Nephron (organoid): ENCODE measurements at regions not wholly inside any gene's neighbourhood (a gene's known extent, or its start where the extent isn't known, plus 50 kb on each side); places are given as distances from the start of the nearest gene placed in this dataset.

ENCODE experiments used
- H3K27ac Mint-ChIP-seq, 3 experiments: 2 replicates each; pipeline ENCODE4 v1.8.0; 2020; ENCODE audit warnings: mixed read lengths in 3 of 3, mild to moderate bottlenecking in 2 of 3, moderate library complexity in 1 of 3
- H3K27me3 Mint-ChIP-seq: 2 replicates; pipeline ENCODE4 v1.8.0; 2021; ENCODE audit warnings: low read depth, mild to moderate bottlenecking, moderate library complexity, mixed read lengths
- H3K36me3 Mint-ChIP-seq: 2 replicates; pipeline ENCODE4 v1.8.0; 2020; ENCODE audit warnings: low read depth, mixed read lengths
- H3K4me1 Mint-ChIP-seq: 2 replicates; pipeline ENCODE4 v1.8.0; 2020; ENCODE audit warnings: mixed read lengths
- H3K4me3 Mint-ChIP-seq, 3 experiments: 2 replicates each; pipeline ENCODE4 v1.8.0; 2020; ENCODE audit warnings: mild to moderate bottlenecking in 3 of 3, mixed read lengths in 3 of 3, moderate library complexity in 2 of 3
- H3K9me3 Mint-ChIP-seq: 2 replicates; pipeline ENCODE4 v1.8.0; 2020; ENCODE audit warnings: mixed read lengths
- CTCF ChIP-seq, 3 experiments: fragments of 200-600 bp; sonication (generic); IDR thresholded peaks; one replicate each; pipeline ENCODE4 v1.5.0; 2021; ENCODE audit warnings: antibody characterized with exemption in 3 of 3; ENCODE audit not compliant: unreplicated experiment in 3 of 3

GRCh38 chr13:50457415-50458393, 385.8 kb downstream of the DLEU7 start:
- no peak for TF ChIP-seq CTCF (IDR thresholded peaks at IDR 0.05; ENCODE audit: unreplicated experiment in 3 of 3)
- H3K4me1 Mint-ChIP-seq: peaks cover 69% of the 10 kb centered on the region
- no peaks in the 10 kb centered on the region for H3K27me3 Mint-ChIP-seq
- H3K4me3 Mint-ChIP-seq: no peak overlapping the region
- H3K9me3 Mint-ChIP-seq: no peaks in the 10 kb centered on the region
- peak overlapping the region; percentile 2 to 63 (median 45) for H3K27ac Mint-ChIP-seq
- H3K36me3 Mint-ChIP-seq: no peaks in the 10 kb centered on the region

- no peak for TF ChIP-seq CTCF (IDR thresholded peaks at IDR 0.05; ENCODE audit: unreplicated experiment in 3 of 3)
- H3K4me1 Mint-ChIP-seq: peaks cover 66% of the 10 kb centered on the region
- no peak overlapping the region for H3K4me3 Mint-ChIP-seq
Measured at GRCh38 chr13:50459046-50459445, 384.4 kb downstream of the DLEU7 start.

GRCh38 chr13:50459658-50460057, 383.8 kb downstream of the DLEU7 start:
- Mint-ChIP-seq H3K27me3 (no peaks in the 10 kb centered on the region), H3K36me3 (no peaks in the 10 kb centered on the region), H3K4me3 (no peak overlapping the region)

More at GRCh38 chr13:50459046-50459445, 384.4 kb downstream of the DLEU7 start:
- no peaks in the 10 kb centered on the region for H3K9me3 Mint-ChIP-seq
- H3K36me3 Mint-ChIP-seq: no peaks in the 10 kb centered on the region
- H3K27me3 Mint-ChIP-seq: no peaks in the 10 kb centered on the region
- peak overlapping the region; percentile 45 to 57 (median 56) for H3K27ac Mint-ChIP-seq

GRCh38 chr13:50460358-50460757, 383.1 kb downstream of the DLEU7 start:
- peaks cover 72% of the 10 kb centered on the region for H3K4me1 Mint-ChIP-seq
- H3K27me3 Mint-ChIP-seq: no peaks in the 10 kb centered on the region
- H3K27ac Mint-ChIP-seq: peak overlapping the region in 2 of 3 experiments; percentile 49 to 51
- no peaks in the 10 kb centered on the region for H3K9me3 Mint-ChIP-seq
- H3K36me3 Mint-ChIP-seq: no peaks in the 10 kb centered on the region
- TF ChIP-seq CTCF (IDR thresholded peaks at IDR 0.05; ENCODE audit: unreplicated experiment in 3 of 3): no peak
- no peak overlapping the region for H3K4me3 Mint-ChIP-seq

More at GRCh38 chr13:50459658-50460057, 383.8 kb downstream of the DLEU7 start:
- Mint-ChIP-seq H3K9me3 (no peaks in the 10 kb centered on the region), H3K4me1 (peaks cover 70% of the 10 kb centered on the region), H3K27ac (peak overlapping the region in 1 of 3 experiments; percentile 23)
- TF ChIP-seq CTCF (IDR thresholded peaks at IDR 0.05; ENCODE audit: unreplicated experiment in 3 of 3): no peak

GRCh38 chr13:50461189-50461588, 382.3 kb downstream of the DLEU7 start:
- H3K27ac Mint-ChIP-seq: peak overlapping the region; percentile 45 to 51 (median 49)
- no peak overlapping the region for H3K4me3 Mint-ChIP-seq
- no peaks in the 10 kb centered on the region for H3K36me3 Mint-ChIP-seq
- H3K9me3 Mint-ChIP-seq: no peaks in the 10 kb centered on the region
- no peaks in the 10 kb centered on the region for H3K27me3 Mint-ChIP-seq
- no peak for TF ChIP-seq CTCF (IDR thresholded peaks at IDR 0.05; ENCODE audit: unreplicated experiment in 3 of 3)
- peaks cover 67% of the 10 kb centered on the region for H3K4me1 Mint-ChIP-seq
